Renal cortical epithelial cell (primary cell): ENCODE measurements at regions not wholly inside any gene's neighbourhood (a gene's known extent, or its start where the extent isn't known, plus 50 kb on each side); places are given as distances from the start of the nearest gene placed in this dataset.
"Not testable (repeated sequence)": the region's sequence is repeated elsewhere in the genome, so short reads cannot be mapped to it uniquely, and the experiment has no call there.

Source experiments
- DNase-seq: peaks from one replicate; pipeline ENCODE4 v3.0.0-alpha.2; 2011; ENCODE audit warnings: low read depth

DNA sequence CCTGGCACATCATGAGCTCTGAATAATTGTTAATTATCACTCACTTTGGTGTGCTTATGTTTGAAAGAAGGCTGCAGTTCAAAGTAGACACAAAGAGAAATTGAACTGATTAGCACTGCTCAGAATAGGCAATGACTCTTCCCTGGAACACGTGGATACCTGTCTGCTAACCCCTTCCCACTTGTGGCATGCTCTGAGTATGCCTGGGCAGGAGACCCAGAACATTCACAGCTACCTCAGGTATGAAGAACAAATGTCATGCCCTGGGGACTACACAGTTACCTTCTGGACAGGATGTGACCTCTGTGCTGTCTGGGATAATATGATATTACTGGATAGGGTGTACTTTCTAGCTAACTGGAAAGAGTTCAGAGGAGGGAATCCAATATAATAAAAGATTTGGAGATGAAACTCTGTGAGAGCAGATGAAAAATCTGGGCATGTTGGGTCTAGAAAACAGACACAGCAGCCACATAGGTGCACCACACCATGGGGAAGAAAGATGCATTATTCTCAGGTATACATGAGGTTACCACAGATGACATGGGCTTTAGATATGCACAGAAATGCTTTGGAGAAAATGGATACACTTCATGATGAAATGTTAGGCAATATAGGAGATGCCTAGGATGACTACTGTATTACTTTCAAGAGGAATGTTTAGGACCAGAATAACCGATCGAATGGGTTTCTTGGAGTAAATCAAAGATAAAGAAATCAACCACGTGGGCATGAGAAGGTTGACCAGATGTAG is 324.2 kb upstream of the PREP start:
- DNase-seq, result no peak

DNA sequence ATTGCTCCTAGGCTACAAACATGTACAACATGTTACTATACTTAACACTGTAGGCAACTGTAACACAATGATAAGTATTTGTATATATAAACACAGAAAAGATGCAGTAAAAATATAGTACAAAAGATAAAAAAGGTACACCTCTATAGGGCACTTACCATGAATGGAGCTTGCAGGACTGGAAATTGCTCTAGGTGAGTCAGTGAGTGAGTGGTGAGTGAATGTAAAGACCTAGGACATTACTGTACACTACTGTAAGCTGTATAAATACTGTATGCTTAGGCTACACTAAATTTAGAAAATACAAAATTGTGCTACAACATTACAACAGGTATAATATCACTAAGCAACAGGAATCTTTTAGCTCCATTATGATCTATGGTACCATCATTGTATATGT is 312.0 kb upstream of the PREP start:
- DNase-seq, result no peak

DNA sequence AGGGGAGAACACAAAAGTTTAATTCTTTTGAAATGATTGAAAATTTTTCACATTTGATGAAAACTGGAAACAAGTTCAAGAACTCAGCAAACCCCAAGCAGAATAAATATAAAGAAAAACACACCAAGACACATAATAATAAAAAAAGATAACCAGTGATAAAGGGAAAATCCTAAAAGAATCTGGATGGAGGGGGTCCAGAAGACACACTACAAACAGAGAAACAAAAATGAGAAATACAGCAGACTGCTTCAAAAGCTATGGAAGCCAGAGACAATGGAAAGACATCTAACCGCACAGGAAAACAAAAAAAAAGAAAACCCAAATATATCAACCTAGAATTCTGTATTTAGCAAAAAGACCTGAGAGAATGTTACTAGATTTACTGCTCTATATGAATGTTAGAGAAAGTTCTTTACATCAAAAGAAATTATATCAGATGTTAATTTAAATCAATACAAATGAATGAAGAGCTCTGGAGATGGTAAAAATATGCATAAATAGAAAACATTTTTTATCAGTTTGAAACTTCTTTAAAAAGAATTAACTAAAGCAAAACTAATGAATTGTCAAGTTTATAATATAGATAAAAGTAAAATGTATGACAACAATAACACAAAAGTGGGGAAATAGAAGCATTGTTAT is 310.7 kb upstream of the PREP start:
- DNase-seq, result peak; percentile 19

DNA sequence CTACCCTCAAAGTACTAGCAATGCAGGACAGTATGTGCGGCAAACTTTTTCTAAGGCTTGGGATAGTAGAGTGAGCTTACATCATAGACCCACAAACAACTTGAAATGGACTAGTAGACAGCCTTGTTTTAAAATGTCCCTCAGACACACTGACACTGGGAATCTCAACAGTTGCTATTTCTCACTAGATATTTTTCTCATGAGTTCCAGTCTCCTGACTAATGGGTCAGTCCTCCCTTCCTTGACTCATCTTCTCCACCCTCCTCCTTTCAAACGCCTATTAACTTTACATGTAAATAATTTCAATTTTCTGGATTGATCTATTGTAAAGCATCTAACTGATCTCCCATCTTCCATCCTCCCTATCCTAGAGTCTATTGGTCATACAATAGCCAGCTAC is 308.3 kb upstream of the PREP start:
- no peak for DNase-seq

DNA sequence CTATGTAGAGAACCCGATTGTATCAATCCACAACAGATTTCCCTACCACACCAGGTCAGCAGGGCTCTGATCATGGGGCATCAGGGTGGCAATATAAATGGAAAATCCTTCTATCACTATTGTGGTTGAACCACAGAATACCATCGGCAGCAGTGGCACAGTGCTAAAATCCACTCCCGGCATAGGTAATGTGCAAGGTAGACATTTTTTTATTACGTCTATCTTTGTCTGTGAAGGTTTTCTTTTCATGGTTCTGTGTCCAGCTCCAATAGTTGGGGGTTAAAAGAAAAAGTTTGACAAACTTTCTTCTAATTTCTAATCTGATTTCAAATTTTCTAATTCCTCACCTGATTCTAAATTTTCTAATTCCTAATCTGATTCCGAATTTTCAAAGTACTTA is 302.7 kb upstream of the PREP start:
- DNase-seq, result no peak

DNA sequence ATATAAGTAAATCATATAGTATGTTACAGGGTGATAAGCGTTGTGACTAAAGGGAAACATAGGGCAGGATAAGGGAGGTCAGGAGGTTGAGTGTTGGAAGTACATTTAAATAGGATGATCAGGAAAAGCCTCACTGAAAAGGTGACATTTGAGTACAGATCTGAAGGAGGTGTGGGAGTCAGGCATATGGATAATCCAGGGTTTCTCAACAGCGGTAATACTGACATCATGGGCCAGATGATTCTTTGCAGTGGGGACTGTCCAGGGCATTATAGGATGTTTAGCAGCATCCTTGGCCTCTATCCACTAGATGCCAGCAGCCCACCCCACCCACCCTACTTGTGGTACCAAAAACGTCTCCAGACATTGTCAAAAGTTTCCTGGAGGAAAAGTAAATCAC is 292.6 kb upstream of the PREP start:
- no peak for DNase-seq

DNA sequence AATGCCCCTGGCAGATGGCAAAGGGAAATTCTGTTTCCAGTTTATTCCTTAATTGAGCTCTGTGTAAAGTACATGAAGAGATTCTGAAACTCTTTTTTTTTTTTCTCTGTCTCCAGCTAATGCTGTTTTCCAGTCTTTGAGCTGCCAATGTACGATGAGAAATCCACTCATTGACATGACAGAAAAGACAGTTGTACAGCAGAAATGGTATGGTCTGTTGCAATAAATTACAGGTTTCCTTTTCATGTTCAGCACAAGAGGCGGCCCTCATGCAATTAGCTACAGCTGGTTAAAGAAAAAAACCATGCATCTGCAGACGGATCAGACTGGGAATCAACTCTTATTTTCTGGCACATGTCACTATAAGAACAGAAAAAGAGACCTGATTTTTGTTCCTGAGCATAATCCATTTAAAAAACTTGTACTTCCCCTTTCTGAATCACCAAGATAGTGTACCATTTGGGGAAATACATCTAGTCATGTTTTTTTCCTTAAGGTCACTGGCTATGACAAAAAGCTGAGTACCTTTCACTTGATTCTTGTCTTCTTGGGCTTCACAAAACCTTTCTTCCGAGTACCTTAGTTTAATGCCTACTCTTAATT is 289.8 kb upstream of the PREP start:
- no peak for DNase-seq

DNA sequence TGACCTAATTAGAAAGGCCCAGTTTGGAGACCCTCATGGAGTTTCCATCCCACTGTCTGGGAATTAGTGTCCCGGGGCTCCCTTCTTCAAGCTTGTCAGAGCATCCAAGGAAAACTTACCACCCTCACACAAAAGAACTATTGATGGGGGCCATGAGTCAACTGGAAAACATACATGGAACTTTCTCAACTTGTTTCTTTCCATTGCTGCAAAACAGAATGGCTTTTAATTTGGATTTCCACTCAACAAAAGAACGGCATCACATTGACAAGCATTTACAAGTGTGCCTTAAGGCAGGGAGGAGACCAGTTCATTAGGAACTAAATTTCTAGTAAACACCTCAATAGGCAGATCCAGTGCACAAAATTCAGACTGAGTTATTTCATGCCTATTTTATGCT is 289.1 kb upstream of the PREP start:
- DNase-seq, result no peak

DNA sequence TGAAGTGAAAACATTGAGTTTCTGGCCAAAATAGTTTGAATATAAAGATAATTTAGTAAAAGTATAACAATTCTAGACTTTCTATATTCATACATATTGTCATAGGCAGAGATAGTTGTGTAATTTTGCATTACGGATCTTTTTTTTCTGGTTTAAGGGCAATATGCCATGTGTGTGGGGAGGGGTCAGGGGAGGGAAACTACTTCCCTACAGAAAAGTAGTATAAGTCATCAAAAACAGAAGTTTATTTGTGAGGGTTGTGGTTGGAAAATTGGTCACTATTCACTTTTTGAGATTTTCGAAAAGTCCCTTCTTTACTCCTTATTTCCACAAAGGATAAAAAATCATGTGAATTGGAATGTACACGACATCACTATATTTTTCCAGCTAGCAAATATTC is 288.2 kb upstream of the PREP start:
- DNase-seq, result no peak

DNA sequence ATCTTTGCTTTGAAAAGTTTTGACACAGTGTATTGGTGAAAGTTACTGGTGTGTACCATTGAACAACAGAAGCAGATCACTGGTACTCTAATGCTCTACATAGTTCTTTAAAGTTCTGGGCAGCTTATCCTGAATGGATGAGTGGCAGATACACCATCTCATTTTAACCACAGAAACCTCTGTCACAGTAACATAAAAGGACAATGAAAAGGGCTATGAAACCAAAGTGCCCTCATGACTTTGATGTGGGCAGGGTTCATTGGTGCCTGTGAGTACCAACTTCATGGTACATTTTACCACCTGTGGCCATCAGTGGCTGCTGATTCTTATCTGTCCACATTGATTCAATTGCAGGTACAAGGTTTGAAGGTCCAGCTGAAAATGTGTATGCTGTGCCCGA is 285.7 kb upstream of the PREP start:
- DNase-seq, result no peak

DNA sequence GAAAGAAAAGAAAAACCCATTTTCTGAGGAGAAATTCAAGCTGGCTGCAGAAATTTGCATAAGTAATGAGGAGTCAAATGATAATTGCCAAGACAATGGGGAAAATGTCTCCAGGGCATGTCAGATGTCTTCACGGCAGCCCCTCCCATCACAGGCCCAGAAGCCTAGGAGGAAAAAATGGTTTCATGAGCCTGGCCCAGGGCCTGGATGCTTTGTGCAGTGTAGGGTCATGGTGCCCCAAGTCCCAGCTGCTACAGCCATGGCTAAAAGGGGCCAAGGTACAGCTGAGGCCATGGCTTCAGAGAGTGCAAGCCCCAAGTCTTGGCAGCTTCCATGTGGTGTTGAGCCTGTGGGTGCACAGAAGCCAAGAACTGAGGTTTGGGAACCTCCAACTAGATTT is 283.9 kb upstream of the PREP start:
- DNase-seq, result not testable (repeated sequence)

DNA sequence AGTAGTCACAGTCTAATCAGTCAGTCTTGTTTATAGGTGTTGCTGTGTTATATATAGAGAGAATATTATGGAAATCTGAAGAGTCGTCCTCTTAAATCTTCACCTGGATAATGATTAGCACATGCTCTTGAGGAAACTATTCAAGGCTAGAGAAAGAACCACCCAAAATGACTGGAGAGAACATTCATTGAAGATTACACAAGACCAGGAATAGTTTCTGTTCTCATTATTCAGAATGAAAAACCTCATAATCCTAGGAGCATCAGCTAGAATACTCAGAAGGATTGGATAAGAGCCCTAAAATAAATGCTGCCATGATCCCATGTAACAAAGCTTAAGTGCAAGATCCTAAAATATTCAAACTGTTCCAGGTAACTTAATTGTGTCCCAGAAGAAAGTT is 278.2 kb upstream of the PREP start:
- DNase-seq, result peak; percentile 36

DNA sequence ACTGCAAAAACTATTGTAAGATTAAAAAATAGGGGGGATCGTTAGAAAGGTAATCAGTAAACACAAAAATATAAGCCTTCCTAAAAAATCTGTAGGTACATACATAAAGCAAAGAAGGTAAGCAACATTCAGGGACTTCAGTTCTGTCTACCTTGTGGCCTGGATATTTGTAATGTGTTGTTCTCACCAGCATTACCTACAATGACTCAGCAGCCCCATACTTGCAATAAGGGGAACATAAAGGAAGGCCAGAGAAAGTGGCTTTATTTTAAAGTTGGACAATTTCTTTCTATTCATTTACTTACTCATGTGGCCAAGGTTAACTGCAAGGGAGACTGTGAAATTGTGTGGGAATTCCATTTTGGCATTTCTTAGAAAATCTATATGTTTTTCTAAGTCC is 277.2 kb upstream of the PREP start:
- peak; percentile 38 for DNase-seq

DNA sequence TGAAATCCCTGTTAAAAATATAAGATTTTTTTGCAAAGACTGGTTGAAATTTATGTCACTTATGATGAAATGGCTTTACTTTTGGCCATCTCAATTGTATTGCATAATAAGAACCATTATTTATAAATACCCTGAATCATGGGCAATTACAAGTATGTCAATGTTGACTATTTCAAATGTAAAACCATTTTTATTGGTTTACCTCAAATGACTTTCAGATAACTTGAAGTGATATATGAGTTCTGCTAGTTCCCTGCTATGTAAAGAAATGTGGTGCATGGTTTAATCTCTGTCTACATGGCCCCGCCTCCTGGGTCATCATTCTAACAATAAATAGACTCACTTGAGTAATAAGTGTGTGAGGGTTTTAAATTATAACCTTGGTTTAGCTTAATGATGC is 275.6 kb upstream of the PREP start:
- no peak for DNase-seq

DNA sequence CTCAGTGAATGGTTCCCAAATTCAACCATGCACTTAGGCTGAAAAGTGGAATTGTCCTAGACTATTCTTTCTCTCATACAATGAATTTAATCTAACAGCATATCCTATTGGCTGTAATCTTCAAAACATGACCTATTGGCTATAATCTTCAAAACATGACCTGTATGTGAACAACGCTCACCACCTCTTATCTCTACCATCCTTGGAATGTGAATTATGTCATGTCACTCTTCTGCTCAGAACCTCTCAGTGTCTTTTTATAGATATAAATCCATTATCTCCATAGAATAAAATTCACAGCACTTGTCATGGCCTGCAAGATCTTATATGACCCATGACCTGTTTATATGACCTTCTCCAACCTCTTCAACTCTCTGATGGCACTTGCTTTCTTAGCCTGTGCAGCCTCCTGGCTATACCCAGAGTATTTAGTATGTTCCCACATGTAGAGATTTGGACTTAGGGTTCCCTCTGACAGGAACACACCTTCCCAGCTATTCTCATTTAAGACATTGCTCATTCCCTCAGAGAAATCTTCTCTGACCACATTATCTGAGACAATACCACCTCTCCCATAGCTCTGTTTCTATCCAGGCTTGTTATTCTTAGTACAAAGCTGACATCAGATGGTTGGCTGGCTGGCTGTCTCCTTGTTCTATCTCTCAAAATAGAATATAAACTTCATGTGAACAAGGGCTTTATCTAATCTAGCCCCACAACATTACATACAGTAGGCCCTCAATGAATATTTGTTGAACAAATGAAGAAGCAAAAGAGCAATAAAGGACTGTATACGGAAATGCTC is 275.0 kb upstream of the PREP start:
- DNase-seq, result no peak

DNA sequence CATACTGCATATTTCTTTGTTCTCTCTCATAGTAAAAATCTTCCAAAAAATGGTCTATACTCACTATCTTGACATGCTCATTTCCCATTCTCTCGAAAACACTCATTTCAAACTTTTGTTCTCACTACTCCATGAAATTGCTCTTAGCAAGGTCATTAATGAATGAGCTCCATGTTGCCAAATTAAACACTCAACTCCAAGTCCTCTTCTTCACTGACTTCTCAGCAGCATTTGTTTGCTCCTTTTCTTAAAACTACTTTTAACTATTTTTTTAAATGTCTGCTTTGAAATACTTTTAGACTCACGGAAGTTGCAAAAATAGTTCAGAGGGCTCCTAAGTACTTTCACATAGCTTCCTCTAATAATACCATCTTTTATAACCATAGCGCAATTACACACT is 274.0 kb upstream of the PREP start:
- no peak for DNase-seq

DNA sequence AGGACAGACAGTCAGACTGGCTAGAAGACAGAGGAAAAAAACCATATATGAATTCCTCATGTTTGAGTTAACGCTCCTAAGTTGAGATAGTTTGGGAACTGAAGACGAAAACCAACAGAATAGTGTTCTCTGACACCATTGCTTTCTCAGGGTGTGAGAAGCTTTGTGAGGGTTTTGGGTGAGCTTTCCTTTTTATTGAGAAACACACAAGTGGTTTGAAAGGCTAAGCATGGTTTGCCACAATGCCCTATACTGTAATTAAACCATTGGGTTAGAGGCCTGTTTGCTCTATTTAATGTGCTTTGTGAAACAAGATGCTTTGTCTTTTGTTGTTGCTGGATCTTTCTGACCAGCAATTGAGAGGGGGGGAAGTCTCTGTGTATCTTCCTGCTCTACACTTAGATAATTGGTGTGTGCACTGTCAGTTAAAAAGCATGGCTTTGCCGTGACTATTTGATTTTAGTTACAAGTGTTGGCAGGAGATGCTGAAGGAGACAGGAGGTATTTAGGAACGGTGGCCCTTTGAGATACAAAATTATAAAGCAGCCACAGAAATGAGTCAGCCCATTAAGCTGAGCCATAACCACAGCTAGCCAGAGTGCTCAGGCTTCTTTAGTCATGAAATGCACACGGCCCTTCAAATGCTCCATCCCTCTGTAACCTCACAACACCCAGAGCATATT is 273.0 kb upstream of the PREP start:
- DNase-seq, result peak; percentile 80

DNA sequence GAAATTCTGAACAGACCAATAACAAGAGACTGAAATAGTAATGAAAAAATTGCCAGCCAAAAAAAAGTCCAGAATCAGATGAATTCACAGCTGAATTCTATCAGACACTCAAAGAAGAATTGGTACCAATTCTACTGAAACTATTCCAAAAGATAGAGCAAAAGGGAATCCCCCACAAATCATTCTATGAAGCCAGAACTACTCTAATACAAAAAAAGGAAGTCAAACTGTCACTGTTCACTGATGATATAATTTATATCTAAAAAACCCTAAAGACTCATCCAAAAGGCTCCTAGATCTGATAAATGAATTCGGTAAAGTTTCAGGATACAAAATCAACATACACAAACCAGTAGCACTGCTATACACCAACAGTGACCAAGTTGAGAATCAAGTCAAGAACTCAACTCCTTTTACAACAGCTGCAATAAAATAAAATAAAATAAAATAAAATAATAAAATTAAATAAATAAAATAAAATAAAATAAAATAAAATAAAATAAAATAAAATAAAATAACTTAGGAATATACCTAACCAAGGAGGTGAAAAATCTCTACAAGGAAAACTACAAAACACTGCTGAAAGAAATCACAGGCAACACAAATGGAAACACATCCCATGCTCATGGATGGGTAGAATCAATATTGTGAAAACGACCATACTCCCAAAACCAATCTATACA is 270.1 kb upstream of the PREP start:
- not testable (repeated sequence) for DNase-seq

DNA sequence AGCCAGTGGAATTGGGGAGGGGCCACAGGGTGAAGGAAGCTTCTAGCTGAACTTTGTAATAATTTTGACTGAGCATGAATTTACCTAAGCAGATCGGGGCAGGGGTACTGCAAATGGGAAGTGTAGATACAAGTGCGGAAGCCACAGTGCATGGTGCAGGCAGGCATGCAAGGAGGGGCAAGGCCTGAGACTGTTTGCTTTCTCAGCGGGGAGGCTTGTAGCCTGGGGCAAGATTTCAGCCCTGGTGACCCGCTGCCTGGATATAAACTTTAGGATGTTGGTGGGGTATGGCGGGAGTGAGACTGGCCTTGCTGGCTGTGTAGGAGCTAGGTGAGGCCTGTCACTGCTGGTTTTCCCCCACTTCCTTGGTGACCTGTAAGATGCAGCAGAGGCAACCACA is 266.4 kb upstream of the PREP start:
- no peak for DNase-seq

DNA sequence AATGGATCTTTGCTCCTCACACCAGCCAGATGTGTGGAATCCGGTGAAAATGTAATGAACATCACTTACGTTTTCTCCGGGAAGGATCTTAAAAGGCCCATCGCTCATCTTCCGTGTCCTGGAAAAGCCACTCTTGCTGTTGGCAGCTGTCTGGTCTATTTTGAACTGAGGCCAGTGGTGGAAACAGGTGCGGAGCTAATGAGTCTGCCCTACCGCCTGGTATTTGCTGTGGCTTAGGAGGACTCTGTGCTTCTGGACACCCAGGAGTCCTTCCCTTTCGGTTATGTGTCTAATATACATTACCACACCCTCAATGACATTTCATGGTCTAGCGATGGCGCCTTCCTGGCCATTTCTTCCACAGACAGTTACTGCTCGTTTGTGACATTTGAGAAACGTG is 264.2 kb upstream of the PREP start:
- no peak for DNase-seq

DNA sequence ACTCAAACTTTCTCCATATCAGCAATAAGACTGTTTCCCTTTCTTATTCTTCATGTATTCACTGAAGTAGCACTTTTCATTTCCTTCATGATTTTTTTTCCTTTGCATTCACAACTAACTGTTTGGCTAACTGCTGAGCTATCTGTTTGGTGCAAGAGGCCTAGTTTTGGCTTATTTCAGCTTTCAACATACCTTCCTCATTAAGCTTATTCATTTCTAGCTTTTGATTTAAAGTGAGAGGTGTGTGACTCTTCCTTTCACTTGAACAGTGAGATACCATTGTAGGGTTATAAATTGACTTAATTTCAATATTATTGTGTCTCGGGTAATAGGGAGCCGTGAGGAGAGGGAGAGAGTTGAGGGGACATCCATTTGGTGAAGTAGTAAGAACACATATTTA is 262.0 kb upstream of the PREP start:
- DNase-seq, result no peak
